ENCODE measurements at regions not wholly inside any gene's neighbourhood (a gene's known extent, or its start where the extent isn't known, plus 50 kb on each side); places are given as distances from the start of the nearest gene placed in this dataset.

GRCh38 chr1:201775380-201775779 lies 53.6 kb upstream of the IPO9 start:
- no peaks in the 10 kb centered on the region for H3K9me3 ChIP-seq (ENCODE audit: low read length)
- no peaks in the 10 kb centered on the region for H3K36me3 ChIP-seq (ENCODE audit: insufficient read depth, low read length)
- TF ChIP-seq EP300 (conservative IDR thresholded peaks at IDR 0.05; ENCODE audit: poor library complexity, severe bottlenecking), result no peak
- no peak for TF ChIP-seq SMC3 (conservative IDR thresholded peaks at IDR 0.05; ENCODE audit: poor library complexity)
- TF ChIP-seq RAD21 (conservative IDR thresholded peaks at IDR 0.05), result no peak
- TF ChIP-seq EZH2 (IDR thresholded peaks at IDR 0.05; ENCODE audit: borderline replicate concordance, insufficient read depth, low read length, poor library complexity, severe bottlenecking), result no peak
- TF ChIP-seq CTCF (IDR thresholded peaks at IDR 0.05; ENCODE audit: poor library complexity, severe bottlenecking), result no peak
- TF ChIP-seq POLR2AphosphoS5 (IDR thresholded peaks at IDR 0.05), result no peak
- no peak for TF ChIP-seq MXI1 (conservative IDR thresholded peaks at IDR 0.05; ENCODE audit: poor library complexity, severe bottlenecking)
- TF ChIP-seq, protein P1, sequence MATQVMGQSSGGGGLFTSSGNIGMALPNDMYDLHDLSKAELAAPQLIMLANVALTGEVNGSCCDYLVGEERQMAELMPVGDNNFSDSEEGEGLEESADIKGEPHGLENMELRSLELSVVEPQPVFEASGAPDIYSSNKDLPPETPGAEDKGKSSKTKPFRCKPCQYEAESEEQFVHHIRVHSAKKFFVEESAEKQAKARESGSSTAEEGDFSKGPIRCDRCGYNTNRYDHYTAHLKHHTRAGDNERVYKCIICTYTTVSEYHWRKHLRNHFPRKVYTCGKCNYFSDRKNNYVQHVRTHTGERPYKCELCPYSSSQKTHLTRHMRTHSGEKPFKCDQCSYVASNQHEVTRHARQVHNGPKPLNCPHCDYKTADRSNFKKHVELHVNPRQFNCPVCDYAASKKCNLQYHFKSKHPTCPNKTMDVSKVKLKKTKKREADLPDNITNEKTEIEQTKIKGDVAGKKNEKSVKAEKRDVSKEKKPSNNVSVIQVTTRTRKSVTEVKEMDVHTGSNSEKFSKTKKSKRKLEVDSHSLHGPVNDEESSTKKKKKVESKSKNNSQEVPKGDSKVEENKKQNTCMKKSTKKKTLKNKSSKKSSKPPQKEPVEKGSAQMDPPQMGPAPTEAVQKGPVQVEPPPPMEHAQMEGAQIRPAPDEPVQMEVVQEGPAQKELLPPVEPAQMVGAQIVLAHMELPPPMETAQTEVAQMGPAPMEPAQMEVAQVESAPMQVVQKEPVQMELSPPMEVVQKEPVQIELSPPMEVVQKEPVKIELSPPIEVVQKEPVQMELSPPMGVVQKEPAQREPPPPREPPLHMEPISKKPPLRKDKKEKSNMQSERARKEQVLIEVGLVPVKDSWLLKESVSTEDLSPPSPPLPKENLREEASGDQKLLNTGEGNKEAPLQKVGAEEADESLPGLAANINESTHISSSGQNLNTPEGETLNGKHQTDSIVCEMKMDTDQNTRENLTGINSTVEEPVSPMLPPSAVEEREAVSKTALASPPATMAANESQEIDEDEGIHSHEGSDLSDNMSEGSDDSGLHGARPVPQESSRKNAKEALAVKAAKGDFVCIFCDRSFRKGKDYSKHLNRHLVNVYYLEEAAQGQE (IDR thresholded peaks at IDR 0.05; ENCODE audit: borderline replicate concordance), result no peak
- TF ChIP-seq TAF1 (IDR thresholded peaks at IDR 0.05; ENCODE audit: low read depth), result no peak
- no peak overlapping the region for H3K9ac ChIP-seq (ENCODE audit: low read length)
- H4K20me1 ChIP-seq (ENCODE audit: insufficient read depth), result no peaks in the 10 kb centered on the region
- H3K27ac ChIP-seq (ENCODE audit: low read length), result no peak overlapping the region
- H2AFZ ChIP-seq (ENCODE audit: low read depth, low read length), result no peak overlapping the region
- peaks cover 69% of the 10 kb centered on the region for H3K79me2 ChIP-seq (replicated peaks; ENCODE audit: insufficient read depth, low read length)
- H3F3A ChIP-seq (ENCODE audit: insufficient read depth, low read length, poor library complexity, severe bottlenecking), result no peaks in the 10 kb centered on the region
- no peak overlapping the region for H3K4me3 ChIP-seq (ENCODE audit: low read length)
- no peak overlapping the region for H3K4me2 ChIP-seq (ENCODE audit: low read length)
- no peaks in the 10 kb centered on the region for H3K27me3 ChIP-seq (ENCODE audit: insufficient read depth, low read depth, low read length)
- H3K9me2 ChIP-seq (ENCODE audit: insufficient read depth, low read length), result no peaks in the 10 kb centered on the region

DNA sequence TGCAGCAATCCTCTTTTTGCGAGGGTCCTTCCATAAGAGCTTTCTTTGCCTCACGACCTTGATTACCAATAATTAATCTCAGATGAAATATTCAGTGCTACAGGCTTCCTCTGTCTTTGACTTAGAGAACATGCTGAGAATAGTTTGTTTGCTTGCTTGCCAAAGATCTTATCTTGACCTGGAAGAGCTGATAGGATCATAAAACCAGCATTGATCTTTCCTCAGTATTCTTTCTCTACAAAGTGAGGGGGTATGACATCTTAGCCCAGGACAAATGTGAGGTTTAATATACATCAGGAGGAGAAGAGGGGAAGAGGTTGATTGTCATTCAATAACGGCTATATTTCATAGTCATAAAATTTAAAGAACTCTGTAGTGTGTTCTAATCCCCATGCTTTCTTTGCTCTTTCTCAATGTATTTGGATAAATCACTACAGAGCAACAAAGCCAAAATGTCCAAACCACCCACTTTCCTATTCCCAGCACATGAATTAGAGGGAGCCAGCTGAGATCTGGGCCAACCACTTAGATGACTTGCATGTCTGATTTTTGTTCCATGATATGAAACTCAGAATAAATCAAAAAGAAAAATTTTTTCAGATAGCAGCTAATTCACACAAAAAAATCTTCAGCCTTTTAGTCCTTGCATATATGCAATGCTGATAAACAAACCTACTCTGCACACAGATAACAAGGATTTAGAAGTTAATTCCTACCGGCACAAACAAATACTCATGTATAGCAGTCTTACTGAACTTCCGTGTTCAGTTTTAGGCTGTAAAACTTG lies 50.5 kb upstream of the IPO9 start:
- Histone ChIP-seq H3K9ac (ENCODE audit: low read length) (no peak overlapping the region), H3K9me2 (ENCODE audit: insufficient read depth, low read length) (no peaks in the 10 kb centered on the region), H2AFZ (ENCODE audit: low read depth, low read length) (no peak overlapping the region), H3F3A (ENCODE audit: insufficient read depth, low read length, poor library complexity, severe bottlenecking) (no peaks in the 10 kb centered on the region), H3K27ac (ENCODE audit: low read length) (no peak overlapping the region), H3K9me3 (ENCODE audit: low read length) (no peaks in the 10 kb centered on the region), H3K36me3 (ENCODE audit: insufficient read depth, low read length) (peaks cover 15% of the 10 kb centered on the region), H4K20me1 (ENCODE audit: insufficient read depth) (no peaks in the 10 kb centered on the region), H3K27me3 (ENCODE audit: insufficient read depth, low read depth, low read length) (no peaks in the 10 kb centered on the region), H3K79me2 (replicated peaks; ENCODE audit: insufficient read depth, low read length) (peaks cover 49% of the 10 kb centered on the region), H3K4me2 (ENCODE audit: low read length) (no peak overlapping the region), H3K4me3 (ENCODE audit: low read length) (no peak overlapping the region)
- TF ChIP-seq EP300 (conservative IDR thresholded peaks at IDR 0.05; ENCODE audit: poor library complexity, severe bottlenecking) (no peak), TAF1 (IDR thresholded peaks at IDR 0.05; ENCODE audit: low read depth) (no peak), MXI1 (conservative IDR thresholded peaks at IDR 0.05; ENCODE audit: poor library complexity, severe bottlenecking) (no peak), SMC3 (conservative IDR thresholded peaks at IDR 0.05; ENCODE audit: poor library complexity) (no peak), RAD21 (conservative IDR thresholded peaks at IDR 0.05) (no peak)

Small RNAs in the stretch of these regions (small RNA-seq; reads per million reads assigned to genes)
- gene MIR5191, result 0 to 0.08 (median 0) reads per million in 3 experiments
- 0 to 1.7 (median 0.39) reads per million in 3 experiments for gene RNU6-501P
